Esophagus squamous epithelium (tissue), 5 donors: ENCODE measurements at regions not wholly inside any gene's neighbourhood (a gene's known extent, or its start where the extent isn't known, plus 50 kb on each side); places are given as distances from the start of the nearest gene placed in this dataset.

Experiments used
- DNase-seq: peaks from one replicate; lab custom pipeline; 2025; lab: John Stamatoyannopoulos, UW
- H3K27ac ChIP-seq, 4 donors: fragments of 200-600 bp; sonication (generic); one replicate each; pipeline ENCODE4 v1.5.1; 2016 to 2019; ENCODE audit warnings: mild to moderate bottlenecking in 1 of 4
- H3K27me3 ChIP-seq, 4 donors: fragments of 200-600 bp; sonication (generic); 1 replicate in 3 of 4; 2 replicates in 1 of 4; pipeline versions ENCODE4 v1.5.1 to v1.6.0; 2017 to 2021; ENCODE audit warnings: antibody characterized with exemption in 1 of 4
- H3K36me3 ChIP-seq, 3 donors: fragments of 200-600 bp; sonication (generic); one replicate each; pipeline ENCODE4 v1.5.1; 2016 to 2019
- H3K4me1 ChIP-seq, 3 donors: fragments of 200-600 bp; sonication (generic); one replicate each; pipeline ENCODE4 v1.5.1; 2017 to 2019
- H3K4me3 ChIP-seq, 4 donors: fragments of 200-600 bp; sonication (generic); 1 replicate in 3 of 4; 2 replicates in 1 of 4; pipeline ENCODE4 v1.5.1; 2016 to 2019; ENCODE audit warnings: mild to moderate bottlenecking in 2 of 4, moderate library complexity in 1 of 4
- H3K9me3 ChIP-seq, 3 donors: fragments of 200-600 bp; sonication (generic); one replicate each; pipeline ENCODE4 v1.5.1; 2016 to 2019
- CTCF ChIP-seq, 6 experiments: fragments of 450-650 bp in 4 of 6; fragments of 200-600 bp in 2 of 6; sonication (generic) in 2 of 6; IDR thresholded peaks; one replicate each; pipeline ENCODE4 v1.5.1; 2016 to 2019; ENCODE audit warnings: antibody characterized with exemption in 6 of 6, mild to moderate bottlenecking in 4 of 6, moderate library complexity in 4 of 6
- POLR2A ChIP-seq, 4 donors: fragments of 450-650 bp; IDR thresholded peaks; one replicate each; pipeline ENCODE4 v1.6.1; 2017; ENCODE audit warnings: antibody characterized with exemption in 4 of 4, mild to moderate bottlenecking in 4 of 4, moderate library complexity in 3 of 4
- WGBS, 2 donors: methylation state at CpG; one replicate each; pipeline ENCODE4 v1.1.5; 2018; 5-methylcytosine and 5-hydroxymethylcytosine counted together
- intact Hi-C: fragments of 100-400 bp; cut with DNase I; formaldehyde crosslinking; loops from one replicate; pipeline ENCODE4 v1.15.0; 2022
- donor health status: DM: yes; HTN: yes; CAD: no.

GRCh38 chr18:4750393-4751346 lies 295.6 kb upstream of the DLGAP1 start:
- Histone ChIP-seq H3K4me1 (no peaks in the 10 kb centered on the region), H3K9me3 (no peaks in the 10 kb centered on the region), H3K27me3 (no peaks in the 10 kb centered on the region), H3K36me3 (no peaks in the 10 kb centered on the region), H3K27ac (no peak overlapping the region), H3K4me3 (no peak overlapping the region)
- DNase-seq, result no peak
- TF ChIP-seq POLR2A (IDR thresholded peaks at IDR 0.05) (no peak), CTCF (IDR thresholded peaks at IDR 0.05) (no peak)
- 59% methylated on average over 8 of the region's 8 CpGs for WGBS, 2 donors
- intact Hi-C loops, result no loop called here

- Histone ChIP-seq H3K4me1 (no peaks in the 10 kb centered on the region), H3K27me3 (no peaks in the 10 kb centered on the region), H3K9me3 (no peaks in the 10 kb centered on the region), H3K27ac (no peak overlapping the region), H3K36me3 (no peaks in the 10 kb centered on the region), H3K4me3 (no peak overlapping the region)
- 65 to 87% methylated on average over 3 to 5 of the region's 5 CpGs for WGBS, 2 donors
- intact Hi-C loops, result no loop called here
- TF ChIP-seq POLR2A (IDR thresholded peaks at IDR 0.05) (no peak), CTCF (IDR thresholded peaks at IDR 0.05) (no peak)
- no peak for DNase-seq
Observed at GRCh38 chr18:4748975-4749374, 293.9 kb upstream of the DLGAP1 start.

- Histone ChIP-seq H3K4me1 (no peaks in the 10 kb centered on the region), H3K27me3 (no peaks in the 10 kb centered on the region), H3K36me3 (no peaks in the 10 kb centered on the region), H3K9me3 (no peaks in the 10 kb centered on the region), H3K27ac (no peak overlapping the region), H3K4me3 (no peak overlapping the region)
- DNase-seq, result no peak
- no peak for TF ChIP-seq POLR2A (IDR thresholded peaks at IDR 0.05)
- no peak for TF ChIP-seq CTCF (IDR thresholded peaks at IDR 0.05)
- 63 to 77% methylated on average over 1 of the region's 1 CpG for WGBS, 2 donors
- intact Hi-C loops, result no loop called here
Observed at GRCh38 chr18:4734903-4735302, 279.8 kb upstream of the DLGAP1 start.

GRCh38 chr18:4734021-4734420 lies 278.9 kb upstream of the DLGAP1 start:
- Histone ChIP-seq H3K4me3 (no peak overlapping the region), H3K27ac (no peak overlapping the region), H3K36me3 (no peaks in the 10 kb centered on the region), H3K9me3 (no peaks in the 10 kb centered on the region), H3K27me3 (no peaks in the 10 kb centered on the region), H3K4me1 (no peaks in the 10 kb centered on the region)
- intact Hi-C loops, result no loop called here
- no peak for TF ChIP-seq CTCF (IDR thresholded peaks at IDR 0.05)
- TF ChIP-seq POLR2A (IDR thresholded peaks at IDR 0.05), result no peak
- 62 to 78% methylated on average over 2 of the region's 2 CpGs for WGBS, 2 donors
- no peak for DNase-seq

- no peaks in the 10 kb centered on the region for H3K9me3 ChIP-seq
- no peak overlapping the region for H3K4me3 ChIP-seq
- DNase-seq, result no peak
- intact Hi-C loops, result no loop called here
- H3K36me3 ChIP-seq, result no peaks in the 10 kb centered on the region
- H3K27ac ChIP-seq, result no peak overlapping the region
- H3K27me3 ChIP-seq, result no peaks in the 10 kb centered on the region
- no peaks in the 10 kb centered on the region for H3K4me1 ChIP-seq
- WGBS, 2 donors, result 39 to 66% methylated on average over 3 of the region's 3 CpGs
- no peak for TF ChIP-seq POLR2A (IDR thresholded peaks at IDR 0.05)
- no peak for TF ChIP-seq CTCF (IDR thresholded peaks at IDR 0.05)
Observed at GRCh38 chr18:4721545-4721944, 266.4 kb upstream of the DLGAP1 start.
